Liver (tissue), 8 donors: ENCODE measurements at regions not wholly inside any gene's neighbourhood (a gene's known extent, or its start where the extent isn't known, plus 50 kb on each side); places are given as distances from the start of the nearest gene placed in this dataset.

Experiments
- DNase-seq: peaks from one replicate; pipeline ENCODE4 v3.0.0-alpha.2; 2017; ENCODE audit warnings: low spot score
- H3K27ac ChIP-seq, 2 donors: one replicate each; pipeline ENCODE4 v1.7.0; 2013; ENCODE audit warnings: inconsistent platforms in 2 of 2, low read length in 2 of 2, control low read depth in 1 of 2, low read depth in 1 of 2, mild to moderate bottlenecking in 1 of 2
- H3K27me3 ChIP-seq, 4 donors: one replicate each; pipeline versions ENCODE4 v1.6.1 to v1.7.0; 2013; ENCODE audit warnings: low read length in 3 of 4, inconsistent platforms in 1 of 4, mild to moderate bottlenecking in 1 of 4, moderate library complexity in 1 of 4; ENCODE audit not compliant: control insufficient read depth in 4 of 4, insufficient read depth in 4 of 4
- H3K36me3 ChIP-seq, 4 donors: one replicate each; pipeline versions ENCODE4 v1.6.1 to v1.7.0; 2013; ENCODE audit warnings: low read length in 3 of 4, mild to moderate bottlenecking in 3 of 4, low read depth in 1 of 4, moderate library complexity in 1 of 4; ENCODE audit not compliant: control insufficient read depth in 4 of 4, insufficient read depth in 3 of 4
- H3K4me1 ChIP-seq, 4 donors: one replicate each; pipeline versions ENCODE4 v1.6.1 to v1.7.0; 2013; ENCODE audit warnings: low read length in 3 of 4, mild to moderate bottlenecking in 3 of 4, moderate library complexity in 1 of 4; ENCODE audit not compliant: control insufficient read depth in 4 of 4, insufficient read depth in 4 of 4
- H3K4me3 ChIP-seq, 3 donors: one replicate each; pipeline versions ENCODE4 v1.6.1 to v1.7.0; 2013; ENCODE audit warnings: low read length in 3 of 3, control low read depth in 1 of 3, low read depth in 1 of 3, mild to moderate bottlenecking in 1 of 3
- H3K9ac ChIP-seq, 2 donors: one replicate each; pipeline ENCODE4 v1.7.0; 2013; ENCODE audit warnings: low read length in 2 of 2, mild to moderate bottlenecking in 2 of 2, moderate library complexity in 2 of 2, control low read depth in 1 of 2, low read depth in 1 of 2
- H3K9me3 ChIP-seq, 4 donors: one replicate each; pipeline versions ENCODE4 v1.6.1 to v1.7.0; 2013; ENCODE audit warnings: low read length in 3 of 4; ENCODE audit not compliant: control insufficient read depth in 4 of 4
- FOXA1 ChIP-seq: IDR thresholded peaks from 2 replicates; pipeline ENCODE4 v1.6.1; 2016; ENCODE audit warnings: antibody characterized with exemption
- FOXA2 ChIP-seq: IDR thresholded peaks from 2 replicates; pipeline ENCODE4 v1.6.1; 2016; ENCODE audit warnings: antibody characterized with exemption
- GABPA ChIP-seq, 2 donors: IDR thresholded peaks in 1 of 2; conservative IDR thresholded peaks in 1 of 2; 2 replicates each; pipeline ENCODE4 v1.6.1; 2016; ENCODE audit warnings: antibody characterized with exemption in 2 of 2, mild to moderate bottlenecking in 1 of 2, moderate library complexity in 1 of 2
- HNF4A ChIP-seq, 2 donors: conservative IDR thresholded peaks; 2 replicates each; pipeline ENCODE4 v1.6.1; 2016; ENCODE audit warnings: antibody characterized with exemption in 2 of 2, mild to moderate bottlenecking in 2 of 2
- HNF4G ChIP-seq: IDR thresholded peaks from 2 replicates; pipeline ENCODE4 v1.6.1; 2016; ENCODE audit warnings: antibody characterized with exemption
- JUND ChIP-seq, 2 donors: IDR thresholded peaks; 2 replicates each; pipeline ENCODE4 v1.6.1; 2016; ENCODE audit warnings: antibody characterized with exemption in 2 of 2
- NR2F2 ChIP-seq: IDR thresholded peaks from 2 replicates; pipeline ENCODE4 v1.6.1; 2016; ENCODE audit warnings: antibody characterized with exemption
- RAD21 ChIP-seq, 2 donors: IDR thresholded peaks; 2 replicates each; pipeline ENCODE4 v1.6.1; 2016; ENCODE audit warnings: antibody characterized with exemption in 2 of 2, mild to moderate bottlenecking in 2 of 2
- RXRA ChIP-seq, 2 donors: IDR thresholded peaks; 2 replicates each; pipeline ENCODE4 v1.6.1; 2017 to 2018; ENCODE audit warnings: antibody characterized with exemption in 2 of 2, mild to moderate bottlenecking in 1 of 2
- SP1 ChIP-seq: IDR thresholded peaks from 2 replicates; pipeline ENCODE4 v1.6.1; 2018; ENCODE audit warnings: antibody characterized with exemption, mild to moderate bottlenecking
- TAF1 ChIP-seq: conservative IDR thresholded peaks from 2 replicates; pipeline ENCODE4 v1.6.1; 2016; ENCODE audit warnings: antibody characterized with exemption, mild to moderate bottlenecking
- YY1 ChIP-seq: IDR thresholded peaks from 2 replicates; pipeline ENCODE4 v1.6.1; 2016; ENCODE audit warnings: antibody characterized with exemption, mild to moderate bottlenecking
- WGBS: extraction: QIAGEN DNeasy Blood & Tissue Kit; methylation state at CpG from one replicate; pipeline ENCODE4 v1.1.7; 2013; 5-methylcytosine and 5-hydroxymethylcytosine counted together
- TF ChIP-seq, protein P1 (sequence below): fragments of 150-350 bp; IDR thresholded peaks from 2 replicates; pipeline ENCODE4 v1.5.1; 2017; ENCODE audit warnings: improper control_type of control experiment, low read depth, low read length; ENCODE audit not compliant: missing input control
- TF ChIP-seq, protein P2 (sequence below): IDR thresholded peaks from 2 replicates; pipeline ENCODE4 v1.6.1; 2016; ENCODE audit warnings: antibody characterized with exemption
- TF ChIP-seq, protein P3 (sequence below): IDR thresholded peaks from 2 replicates; pipeline ENCODE4 v1.6.1; 2016; ENCODE audit warnings: antibody characterized with exemption
- TF ChIP-seq, protein P4 (sequence below): IDR thresholded peaks from 2 replicates; pipeline ENCODE4 v1.6.1; 2016; ENCODE audit warnings: antibody characterized with exemption, mild to moderate bottlenecking
- TF ChIP-seq, protein P5 (sequence below): IDR thresholded peaks from 2 replicates; pipeline ENCODE4 v1.6.1; 2016; ENCODE audit warnings: antibody characterized with exemption
- donor health status: healthy.
- donor health status: healthy.
- donor health status: healthy.
- donor health status: healthy.
- donor health status: healthy.

DNA sequence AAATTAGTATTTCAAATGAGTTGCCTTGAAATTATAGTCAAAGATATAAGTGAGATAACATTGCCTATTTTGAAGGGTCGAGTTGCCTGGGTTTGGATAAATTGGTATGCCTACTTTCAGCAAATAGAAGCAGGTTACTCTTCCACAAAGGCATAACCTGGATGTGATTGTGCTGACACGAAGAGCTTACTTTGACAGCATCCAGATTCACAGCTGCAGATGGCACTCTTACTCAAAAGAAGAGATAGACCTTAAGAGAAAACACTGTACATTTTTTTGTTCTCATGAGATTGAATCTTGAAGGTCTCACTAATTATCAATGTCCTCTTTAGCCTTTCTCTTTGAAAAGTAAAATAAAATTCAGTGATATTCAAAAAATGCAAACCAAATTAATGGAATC lies 1338.7 kb downstream of the REEP3 start (continued):
- TF ChIP-seq NR2F2 (no peak), TAF1 (no peak)
- TF ChIP-seq, protein P1, sequence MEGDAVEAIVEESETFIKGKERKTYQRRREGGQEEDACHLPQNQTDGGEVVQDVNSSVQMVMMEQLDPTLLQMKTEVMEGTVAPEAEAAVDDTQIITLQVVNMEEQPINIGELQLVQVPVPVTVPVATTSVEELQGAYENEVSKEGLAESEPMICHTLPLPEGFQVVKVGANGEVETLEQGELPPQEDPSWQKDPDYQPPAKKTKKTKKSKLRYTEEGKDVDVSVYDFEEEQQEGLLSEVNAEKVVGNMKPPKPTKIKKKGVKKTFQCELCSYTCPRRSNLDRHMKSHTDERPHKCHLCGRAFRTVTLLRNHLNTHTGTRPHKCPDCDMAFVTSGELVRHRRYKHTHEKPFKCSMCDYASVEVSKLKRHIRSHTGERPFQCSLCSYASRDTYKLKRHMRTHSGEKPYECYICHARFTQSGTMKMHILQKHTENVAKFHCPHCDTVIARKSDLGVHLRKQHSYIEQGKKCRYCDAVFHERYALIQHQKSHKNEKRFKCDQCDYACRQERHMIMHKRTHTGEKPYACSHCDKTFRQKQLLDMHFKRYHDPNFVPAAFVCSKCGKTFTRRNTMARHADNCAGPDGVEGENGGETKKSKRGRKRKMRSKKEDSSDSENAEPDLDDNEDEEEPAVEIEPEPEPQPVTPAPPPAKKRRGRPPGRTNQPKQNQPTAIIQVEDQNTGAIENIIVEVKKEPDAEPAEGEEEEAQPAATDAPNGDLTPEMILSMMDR: no peak

DNA sequence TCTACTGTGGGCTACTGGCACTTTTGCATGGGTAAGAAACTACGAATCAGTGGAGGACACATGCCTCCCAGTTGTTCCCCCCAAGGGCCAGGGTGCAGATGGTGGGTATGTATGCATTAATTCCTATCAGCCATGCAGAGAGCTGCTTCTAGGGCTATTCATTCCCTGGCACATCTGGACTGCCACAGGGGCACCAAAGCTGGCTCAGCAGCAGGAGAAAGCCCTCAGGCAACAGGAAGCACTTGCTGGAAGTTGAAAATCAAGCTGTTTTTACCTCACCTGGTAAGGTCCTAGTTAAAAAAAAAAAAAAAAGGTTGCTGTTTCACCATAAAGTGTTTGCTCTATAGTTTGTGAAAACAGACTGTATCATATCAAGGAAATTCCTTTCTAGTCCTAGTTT lies 1342.6 kb downstream of the REEP3 start:
- no peak for DNase-seq
- no peaks in the 10 kb centered on the region for H3K36me3 ChIP-seq
- H3K4me1 ChIP-seq: no peaks in the 10 kb centered on the region
- TF ChIP-seq HNF4G (no peak), HNF4A (conservative IDR thresholded peaks at IDR 0.05) (no peak), JUND (IDR thresholded peaks at IDR 0.05) (no peak), RAD21 (IDR thresholded peaks at IDR 0.05) (no peak), TAF1 (no peak), YY1 (no peak), FOXA2 (no peak), RXRA (IDR thresholded peaks at IDR 0.05) (no peak), FOXA1 (no peak), SP1 (no peak), GABPA (IDR thresholded peaks at IDR 0.05 in 1 of 2, conservative IDR thresholded peaks at IDR 0.05 in 1 of 2) (no peak)
- TF ChIP-seq, protein P2, sequence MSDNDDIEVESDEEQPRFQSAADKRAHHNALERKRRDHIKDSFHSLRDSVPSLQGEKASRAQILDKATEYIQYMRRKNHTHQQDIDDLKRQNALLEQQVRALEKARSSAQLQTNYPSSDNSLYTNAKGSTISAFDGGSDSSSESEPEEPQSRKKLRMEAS: no peak
- TF ChIP-seq, protein P3, sequence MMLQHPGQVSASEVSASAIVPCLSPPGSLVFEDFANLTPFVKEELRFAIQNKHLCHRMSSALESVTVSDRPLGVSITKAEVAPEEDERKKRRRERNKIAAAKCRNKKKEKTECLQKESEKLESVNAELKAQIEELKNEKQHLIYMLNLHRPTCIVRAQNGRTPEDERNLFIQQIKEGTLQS: no peak
- TF ChIP-seq, protein P1: no peak
- TF ChIP-seq, protein P4, sequence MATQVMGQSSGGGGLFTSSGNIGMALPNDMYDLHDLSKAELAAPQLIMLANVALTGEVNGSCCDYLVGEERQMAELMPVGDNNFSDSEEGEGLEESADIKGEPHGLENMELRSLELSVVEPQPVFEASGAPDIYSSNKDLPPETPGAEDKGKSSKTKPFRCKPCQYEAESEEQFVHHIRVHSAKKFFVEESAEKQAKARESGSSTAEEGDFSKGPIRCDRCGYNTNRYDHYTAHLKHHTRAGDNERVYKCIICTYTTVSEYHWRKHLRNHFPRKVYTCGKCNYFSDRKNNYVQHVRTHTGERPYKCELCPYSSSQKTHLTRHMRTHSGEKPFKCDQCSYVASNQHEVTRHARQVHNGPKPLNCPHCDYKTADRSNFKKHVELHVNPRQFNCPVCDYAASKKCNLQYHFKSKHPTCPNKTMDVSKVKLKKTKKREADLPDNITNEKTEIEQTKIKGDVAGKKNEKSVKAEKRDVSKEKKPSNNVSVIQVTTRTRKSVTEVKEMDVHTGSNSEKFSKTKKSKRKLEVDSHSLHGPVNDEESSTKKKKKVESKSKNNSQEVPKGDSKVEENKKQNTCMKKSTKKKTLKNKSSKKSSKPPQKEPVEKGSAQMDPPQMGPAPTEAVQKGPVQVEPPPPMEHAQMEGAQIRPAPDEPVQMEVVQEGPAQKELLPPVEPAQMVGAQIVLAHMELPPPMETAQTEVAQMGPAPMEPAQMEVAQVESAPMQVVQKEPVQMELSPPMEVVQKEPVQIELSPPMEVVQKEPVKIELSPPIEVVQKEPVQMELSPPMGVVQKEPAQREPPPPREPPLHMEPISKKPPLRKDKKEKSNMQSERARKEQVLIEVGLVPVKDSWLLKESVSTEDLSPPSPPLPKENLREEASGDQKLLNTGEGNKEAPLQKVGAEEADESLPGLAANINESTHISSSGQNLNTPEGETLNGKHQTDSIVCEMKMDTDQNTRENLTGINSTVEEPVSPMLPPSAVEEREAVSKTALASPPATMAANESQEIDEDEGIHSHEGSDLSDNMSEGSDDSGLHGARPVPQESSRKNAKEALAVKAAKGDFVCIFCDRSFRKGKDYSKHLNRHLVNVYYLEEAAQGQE: no peak
- TF ChIP-seq, protein P5, sequence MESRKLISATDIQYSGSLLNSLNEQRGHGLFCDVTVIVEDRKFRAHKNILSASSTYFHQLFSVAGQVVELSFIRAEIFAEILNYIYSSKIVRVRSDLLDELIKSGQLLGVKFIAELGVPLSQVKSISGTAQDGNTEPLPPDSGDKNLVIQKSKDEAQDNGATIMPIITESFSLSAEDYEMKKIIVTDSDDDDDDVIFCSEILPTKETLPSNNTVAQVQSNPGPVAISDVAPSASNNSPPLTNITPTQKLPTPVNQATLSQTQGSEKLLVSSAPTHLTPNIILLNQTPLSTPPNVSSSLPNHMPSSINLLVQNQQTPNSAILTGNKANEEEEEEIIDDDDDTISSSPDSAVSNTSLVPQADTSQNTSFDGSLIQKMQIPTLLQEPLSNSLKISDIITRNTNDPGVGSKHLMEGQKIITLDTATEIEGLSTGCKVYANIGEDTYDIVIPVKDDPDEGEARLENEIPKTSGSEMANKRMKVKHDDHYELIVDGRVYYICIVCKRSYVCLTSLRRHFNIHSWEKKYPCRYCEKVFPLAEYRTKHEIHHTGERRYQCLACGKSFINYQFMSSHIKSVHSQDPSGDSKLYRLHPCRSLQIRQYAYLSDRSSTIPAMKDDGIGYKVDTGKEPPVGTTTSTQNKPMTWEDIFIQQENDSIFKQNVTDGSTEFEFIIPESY: no peak
- H3K27ac ChIP-seq: no peak overlapping the region
- H3K4me3 ChIP-seq: no peak overlapping the region
- WGBS: 91% methylated on average over 1 of the region's 1 CpG
- H3K9ac ChIP-seq: no peak overlapping the region
- H3K9me3 ChIP-seq: no peaks in the 10 kb centered on the region
- H3K27me3 ChIP-seq: no peaks in the 10 kb centered on the region
